ENCODE measurements at regions not wholly inside any gene's neighbourhood (a gene's known extent, or its start where the extent isn't known, plus 50 kb on each side); places are given as distances from the start of the nearest gene placed in this dataset.

DNA sequence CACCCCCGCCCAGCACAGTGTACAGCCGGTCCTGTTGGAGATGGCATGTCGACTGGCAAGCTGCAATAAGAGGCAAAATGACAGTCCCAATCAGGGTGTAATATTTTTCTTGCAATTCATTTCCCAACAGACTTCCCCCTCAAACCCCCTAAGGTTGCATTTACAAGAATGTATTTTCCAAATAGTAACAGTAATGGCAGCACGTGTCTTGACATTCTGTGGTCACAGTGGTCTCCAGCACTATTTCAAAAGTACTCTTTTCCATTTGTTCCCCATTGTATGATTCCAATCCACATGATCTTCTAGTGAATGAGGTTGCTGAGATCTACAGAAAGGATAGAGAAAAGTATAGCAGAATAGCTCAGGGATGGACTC is 97.8 kb upstream of the CARMIL1 start:
- Histone ChIP-seq H2BK12ac (ENCODE audit: insufficient read length, low read depth, low read length) (no peak overlapping the region), H3K27me3 (ENCODE audit: insufficient read depth, low read length) (no peaks in the 10 kb centered on the region), H4K8ac (replicated peaks; ENCODE audit: insufficient read length, low read depth, low read length) (no peak overlapping the region), H4K5ac (ENCODE audit: insufficient read length, low read depth, low read length) (no peak overlapping the region), H3K23me2 (ENCODE audit: insufficient read length, low read depth, low read length, poor library complexity, severe bottlenecking) (no peaks in the 10 kb centered on the region), H2BK15ac (ENCODE audit: low read depth, low read length) (no peak overlapping the region), H3K56ac (ENCODE audit: insufficient read length, low read depth, low read length) (no peak overlapping the region), H3K79me2 (ENCODE audit: insufficient read depth, low read length) (no peaks in the 10 kb centered on the region), H3K27ac (ENCODE audit: insufficient read length, low read depth, low read length) (no peak overlapping the region), H2BK20ac (ENCODE audit: low read depth, low read length, poor library complexity, severe bottlenecking) (no peak overlapping the region), H3K18ac (ENCODE audit: insufficient read length, low read depth, low read length) (no peak overlapping the region), H4K20me1 (ENCODE audit: control insufficient read depth, insufficient read depth, insufficient read length) (no peaks in the 10 kb centered on the region), H3K4ac (ENCODE audit: low read depth, low read length) (no peak overlapping the region), H3K9ac (ENCODE audit: extremely low read depth, insufficient read length, low read length) (no peak overlapping the region), H2AK5ac (ENCODE audit: insufficient read length, low read length) (no peak overlapping the region), H2BK120ac (ENCODE audit: low read depth, low read length, poor library complexity, severe bottlenecking) (no peak overlapping the region), H3K4me1 (ENCODE audit: insufficient read depth, low read length) (no peaks in the 10 kb centered on the region), H3K23ac (ENCODE audit: insufficient read length, low read depth, low read length) (no peak overlapping the region), H2AFZ (ENCODE audit: low read length) (no peak overlapping the region), H2BK5ac (ENCODE audit: insufficient read length, low read length) (no peak overlapping the region), H3K9me3 (ENCODE audit: control insufficient read depth, low read depth, low read length) (no peaks in the 10 kb centered on the region), H3T11ph (ENCODE audit: low read length) (no peak overlapping the region), H4K91ac (ENCODE audit: insufficient read length, low read depth, low read length) (no peak overlapping the region), H3K4me2 (ENCODE audit: insufficient read depth, insufficient read length, low read length) (no peak overlapping the region), H3K79me1 (ENCODE audit: insufficient read depth, low read depth, low read length, poor library complexity, severe bottlenecking) (no peaks in the 10 kb centered on the region), H3K14ac (ENCODE audit: insufficient read depth, low read length) (no peak overlapping the region; the same call in 1 of the 2 replicates)
- TF ChIP-seq, protein P1, sequence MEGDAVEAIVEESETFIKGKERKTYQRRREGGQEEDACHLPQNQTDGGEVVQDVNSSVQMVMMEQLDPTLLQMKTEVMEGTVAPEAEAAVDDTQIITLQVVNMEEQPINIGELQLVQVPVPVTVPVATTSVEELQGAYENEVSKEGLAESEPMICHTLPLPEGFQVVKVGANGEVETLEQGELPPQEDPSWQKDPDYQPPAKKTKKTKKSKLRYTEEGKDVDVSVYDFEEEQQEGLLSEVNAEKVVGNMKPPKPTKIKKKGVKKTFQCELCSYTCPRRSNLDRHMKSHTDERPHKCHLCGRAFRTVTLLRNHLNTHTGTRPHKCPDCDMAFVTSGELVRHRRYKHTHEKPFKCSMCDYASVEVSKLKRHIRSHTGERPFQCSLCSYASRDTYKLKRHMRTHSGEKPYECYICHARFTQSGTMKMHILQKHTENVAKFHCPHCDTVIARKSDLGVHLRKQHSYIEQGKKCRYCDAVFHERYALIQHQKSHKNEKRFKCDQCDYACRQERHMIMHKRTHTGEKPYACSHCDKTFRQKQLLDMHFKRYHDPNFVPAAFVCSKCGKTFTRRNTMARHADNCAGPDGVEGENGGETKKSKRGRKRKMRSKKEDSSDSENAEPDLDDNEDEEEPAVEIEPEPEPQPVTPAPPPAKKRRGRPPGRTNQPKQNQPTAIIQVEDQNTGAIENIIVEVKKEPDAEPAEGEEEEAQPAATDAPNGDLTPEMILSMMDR (conservative IDR thresholded peaks at IDR 0.05), result no peak
- no peaks in the 10 kb centered on the region for H3K4me1 Mint-ChIP-seq
- no peaks in the 10 kb centered on the region for H3K36me3 Mint-ChIP-seq (ENCODE audit: insufficient read depth in 1 of 3, low read depth in 3 of 3)
- peak overlapping the region in 1 of 3 experiments; percentile 19; a peak in 1 of 7 replicates for H3K27ac Mint-ChIP-seq
- WGBS (ENCODE audit: extremely low coverage, insufficient read length, low lambda C conversion rate), result no CpG with 5 or more reads among the region's 4 CpGs
- no peaks in the 10 kb centered on the region; the same call in none of the 2 replicates for H3K27me3 Mint-ChIP-seq (ENCODE audit: low read depth)
- H3K4me3 Mint-ChIP-seq, result no peak overlapping the region
- H3K9me3 Mint-ChIP-seq, result no peaks in the 10 kb centered on the region
- no peak for DNase-seq

Data from H9 (cell line).